IPS-NIHi7 (cell line): ENCODE measurements at regions not wholly inside any gene's neighbourhood (a gene's known extent, or its start where the extent isn't known, plus 50 kb on each side); places are given as distances from the start of the nearest gene placed in this dataset.
"Not testable (repeated sequence)": the region's sequence is repeated elsewhere in the genome, so short reads cannot be mapped to it uniquely, and the experiment has no call there.

Source experiments
- DNase-seq: peaks from one replicate; pipeline ENCODE4 v3.0.0; 2012; ENCODE audit warnings: mixed read lengths; ENCODE audit errors: extremely low spot score

- DNase-seq = no peak
These were observed 267.1 kb downstream of the ERMARD start for GRCh38 chr6:170018422-170018935.

- no peak for DNase-seq
These were observed 266.3 kb downstream of the ERMARD start for GRCh38 chr6:170017603-170018320.

- no peak for DNase-seq
These were observed 262.4 kb downstream of the ERMARD start for GRCh38 chr6:170013815-170014214.

GRCh38 chr6:170012037-170012330 is 260.6 kb downstream of the ERMARD start:
- no peak for DNase-seq

- no peak for DNase-seq
These were observed 260.0 kb downstream of the ERMARD start for GRCh38 chr6:170011204-170012036.

- DNase-seq = no peak
These were observed 259.3 kb downstream of the ERMARD start for GRCh38 chr6:170010665-170011203.

- DNase-seq = no peak
These were observed 256.9 kb downstream of the ERMARD start for GRCh38 chr6:170008294-170008785.

- peak; percentile 48 for DNase-seq
These were observed 256.3 kb downstream of the ERMARD start for GRCh38 chr6:170007468-170008293.

- DNase-seq = peak; percentile 90
These were observed 255.6 kb downstream of the ERMARD start for GRCh38 chr6:170006900-170007467.

- DNase-seq = no peak
These were observed 254.9 kb downstream of the ERMARD start for GRCh38 chr6:170006071-170006899.

- no peak for DNase-seq
These were observed 254.2 kb downstream of the ERMARD start for GRCh38 chr6:170005665-170006064.

GRCh38 chr6:170004585-170005210 is 253.3 kb downstream of the ERMARD start:
- DNase-seq = no peak

GRCh38 chr6:170003451-170004160 is 252.2 kb downstream of the ERMARD start:
- no peak for DNase-seq

GRCh38 chr6:170003027-170003426 is 251.6 kb downstream of the ERMARD start:
- DNase-seq = no peak

GRCh38 chr6:170001782-170002181 is 250.4 kb downstream of the ERMARD start:
- not testable (repeated sequence) for DNase-seq

- DNase-seq = no peak
These were observed 248.8 kb downstream of the ERMARD start for GRCh38 chr6:170000071-170000843.

GRCh38 chr6:169999367-169999766 is 247.9 kb downstream of the ERMARD start:
- DNase-seq = no peak

- DNase-seq = no peak
These were observed 247.0 kb downstream of the ERMARD start for GRCh38 chr6:169998457-169998856.

GRCh38 chr6:169997930-169998218 is 246.5 kb downstream of the ERMARD start:
- no peak for DNase-seq
